ENCODE measurements at regions not wholly inside any gene's neighbourhood (a gene's known extent, or its start where the extent isn't known, plus 50 kb on each side); places are given as distances from the start of the nearest gene placed in this dataset.

DNA sequence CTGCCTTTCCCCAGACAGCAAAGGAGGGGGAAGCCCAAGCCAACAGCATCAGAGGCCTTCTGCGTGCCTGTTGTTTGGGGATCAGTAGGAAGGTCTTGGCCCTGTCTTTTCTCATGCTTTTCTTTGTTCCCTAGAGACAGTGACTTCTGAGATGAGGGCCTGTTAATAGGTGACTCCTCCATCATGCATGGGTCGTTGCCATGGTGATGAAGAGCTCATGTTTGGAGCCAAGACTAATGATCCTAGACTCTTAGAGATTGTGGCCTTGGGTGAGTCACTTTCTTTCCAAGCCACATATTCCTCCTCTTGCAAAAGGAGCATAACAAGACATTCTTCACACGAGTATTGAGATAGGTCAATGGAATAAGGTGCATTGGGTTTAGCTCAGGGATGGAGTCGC, 201.1 kb upstream of the ASIC2 start:
- Mint-ChIP-seq H3K4me1 (no peaks in the 10 kb centered on the region), H3K27ac (no peak overlapping the region), H3K36me3 (ENCODE audit: low read depth) (no peaks in the 10 kb centered on the region), H3K27me3 (peaks cover 58% of the 10 kb centered on the region), H3K4me3 (no peak overlapping the region)
- ATAC-seq (no peak), DNase-seq (no peak)
- no peaks in the 10 kb centered on the region for H3K9me3 ChIP-seq (ENCODE audit: control insufficient read depth, low read length, poor library complexity, severe bottlenecking)

DNA sequence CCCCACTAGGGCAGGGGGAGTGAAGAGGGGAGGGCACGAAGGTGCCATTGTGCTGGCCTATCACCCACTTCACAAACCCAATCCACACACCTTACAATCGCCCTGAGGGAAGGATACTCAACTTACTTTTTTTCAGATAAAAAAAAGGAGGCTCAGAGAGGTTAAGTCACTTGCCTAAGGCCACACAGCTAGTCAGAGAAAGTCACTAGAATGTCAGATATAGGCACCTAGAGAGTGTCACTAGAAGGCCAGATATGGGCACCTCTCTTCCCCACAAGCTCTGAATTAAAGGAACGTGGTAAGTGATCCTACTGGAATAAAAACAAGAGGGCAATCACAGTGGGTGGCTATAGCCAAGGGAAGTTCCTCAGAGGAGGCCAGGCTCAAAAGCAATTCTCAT, 204.5 kb upstream of the ASIC2 start:
- Mint-ChIP-seq H3K4me3 (no peak overlapping the region), H3K36me3 (ENCODE audit: low read depth) (no peaks in the 10 kb centered on the region), H3K27me3 (peaks cover 71% of the 10 kb centered on the region)

DNA sequence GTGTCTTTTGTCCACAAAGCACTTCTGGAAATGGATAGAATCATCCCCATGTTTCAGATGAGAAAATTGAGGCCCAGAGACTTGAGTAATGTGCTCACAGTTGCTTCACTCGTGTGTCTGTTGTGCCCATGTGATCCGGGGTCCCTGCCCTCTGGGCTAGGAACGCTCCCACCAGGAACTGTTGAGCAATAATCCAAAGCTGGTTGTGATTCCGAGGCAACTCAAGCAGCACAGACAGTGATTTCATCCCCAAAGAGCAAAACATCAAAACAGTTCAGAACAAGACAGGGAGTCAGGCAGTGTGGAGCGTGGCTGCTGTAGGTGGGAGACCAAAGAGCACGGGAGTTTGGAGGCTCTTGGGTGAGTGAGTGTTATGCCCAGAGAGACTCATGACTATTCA, 205.0 kb upstream of the ASIC2 start:
- Mint-ChIP-seq H3K4me1 (no peaks in the 10 kb centered on the region), H3K27ac (no peak overlapping the region), H3K27me3 (peaks cover 69% of the 10 kb centered on the region), H3K4me3 (no peak overlapping the region), H3K36me3 (ENCODE audit: low read depth) (no peaks in the 10 kb centered on the region)
- H3K9me3 ChIP-seq (ENCODE audit: control insufficient read depth, low read length, poor library complexity, severe bottlenecking), result no peaks in the 10 kb centered on the region
- ATAC-seq (no peak), DNase-seq (no peak)

More for the DNA sequence above, 204.5 kb upstream of the ASIC2 start:
- ATAC-seq (no peak), DNase-seq (no peak)
- peak overlapping the region; percentile 49 for H3K27ac Mint-ChIP-seq
- no peaks in the 10 kb centered on the region for H3K9me3 ChIP-seq (ENCODE audit: control insufficient read depth, low read length, poor library complexity, severe bottlenecking)
- no peaks in the 10 kb centered on the region for H3K4me1 Mint-ChIP-seq

DNA sequence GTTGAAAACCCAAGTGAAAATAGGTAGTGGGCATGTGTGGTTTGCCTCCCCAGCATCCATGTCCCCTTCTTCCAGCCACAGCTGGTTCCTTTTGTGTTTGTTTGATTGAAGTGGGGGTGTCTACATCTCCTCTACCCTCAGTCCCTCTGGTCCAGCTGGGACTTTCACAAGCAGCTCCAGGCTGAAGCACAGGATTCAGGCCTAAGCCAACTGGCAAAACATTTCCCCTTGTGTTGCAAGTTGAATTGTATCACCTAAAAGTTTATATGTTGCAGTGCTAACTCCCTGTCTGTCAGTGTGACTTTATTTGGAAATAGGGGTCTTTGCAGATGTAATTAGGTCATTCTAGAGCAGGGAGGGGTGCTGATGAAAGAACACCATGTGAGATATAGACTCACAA, 205.9 kb upstream of the ASIC2 start:
- H3K27me3 Mint-ChIP-seq, result peaks cover 76% of the 10 kb centered on the region
- DNase-seq (no peak), ATAC-seq (no peak)
- no peaks in the 10 kb centered on the region for H3K4me1 Mint-ChIP-seq
- H3K4me3 Mint-ChIP-seq, result no peak overlapping the region
- H3K9me3 ChIP-seq (ENCODE audit: control insufficient read depth, low read length, poor library complexity, severe bottlenecking), result no peaks in the 10 kb centered on the region
- no peaks in the 10 kb centered on the region for H3K36me3 Mint-ChIP-seq (ENCODE audit: low read depth)
- no peak overlapping the region for H3K27ac Mint-ChIP-seq

DNA sequence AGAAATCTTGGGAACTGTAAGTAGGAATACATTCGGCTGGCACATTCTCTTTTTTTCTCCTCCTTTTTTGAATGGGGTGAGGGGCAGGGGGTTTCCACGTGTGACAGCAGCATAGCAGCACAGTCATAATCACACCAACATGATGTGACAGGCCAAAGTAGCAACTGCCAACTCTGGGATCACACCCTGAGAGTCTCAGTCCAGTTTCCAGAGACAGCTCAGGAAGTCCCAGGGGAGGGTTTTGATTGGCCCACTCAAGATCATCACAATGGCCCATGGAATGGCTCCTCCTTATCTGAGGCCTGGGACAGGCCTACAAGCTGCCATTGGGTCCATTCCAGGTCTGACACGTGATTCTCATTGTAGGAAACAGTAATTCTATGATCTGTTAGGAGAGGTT, 207.1 kb upstream of the ASIC2 start:
- Mint-ChIP-seq H3K4me1 (no peaks in the 10 kb centered on the region), H3K27me3 (peaks cover 77% of the 10 kb centered on the region), H3K27ac (no peak overlapping the region), H3K4me3 (no peak overlapping the region), H3K36me3 (ENCODE audit: low read depth) (no peaks in the 10 kb centered on the region)
- ATAC-seq (no peak), DNase-seq (no peak)
- H3K9me3 ChIP-seq (ENCODE audit: control insufficient read depth, low read length, poor library complexity, severe bottlenecking), result no peaks in the 10 kb centered on the region

DNA sequence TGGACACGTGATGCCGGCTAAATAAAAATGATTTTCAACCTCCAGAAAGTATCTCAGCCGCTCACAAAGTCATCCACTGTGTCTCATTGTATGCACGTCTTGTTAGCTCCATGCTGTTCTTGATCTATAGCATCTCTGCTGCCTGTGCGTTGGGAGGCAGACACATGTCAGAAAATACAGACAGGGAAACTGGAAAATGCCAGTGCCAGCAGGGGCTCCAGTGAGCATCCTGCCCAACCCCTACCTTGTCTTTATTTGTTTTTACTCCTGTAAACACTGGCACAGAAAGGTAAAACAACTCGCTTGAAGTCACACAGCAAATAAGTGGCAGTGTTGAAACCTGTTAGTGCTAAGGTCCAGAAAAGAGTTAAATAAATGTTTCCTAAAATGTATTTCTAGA, 208.1 kb upstream of the ASIC2 start:
- no peaks in the 10 kb centered on the region for H3K9me3 ChIP-seq (ENCODE audit: control insufficient read depth, low read length, poor library complexity, severe bottlenecking)
- DNase-seq, result no peak
- no peaks in the 10 kb centered on the region for H3K36me3 Mint-ChIP-seq (ENCODE audit: low read depth)
- H3K4me1 Mint-ChIP-seq, result no peaks in the 10 kb centered on the region
- no peak overlapping the region for H3K27ac Mint-ChIP-seq
- ATAC-seq, result no peak
- peaks cover 79% of the 10 kb centered on the region for H3K27me3 Mint-ChIP-seq
- no peak overlapping the region for H3K4me3 Mint-ChIP-seq

DNA sequence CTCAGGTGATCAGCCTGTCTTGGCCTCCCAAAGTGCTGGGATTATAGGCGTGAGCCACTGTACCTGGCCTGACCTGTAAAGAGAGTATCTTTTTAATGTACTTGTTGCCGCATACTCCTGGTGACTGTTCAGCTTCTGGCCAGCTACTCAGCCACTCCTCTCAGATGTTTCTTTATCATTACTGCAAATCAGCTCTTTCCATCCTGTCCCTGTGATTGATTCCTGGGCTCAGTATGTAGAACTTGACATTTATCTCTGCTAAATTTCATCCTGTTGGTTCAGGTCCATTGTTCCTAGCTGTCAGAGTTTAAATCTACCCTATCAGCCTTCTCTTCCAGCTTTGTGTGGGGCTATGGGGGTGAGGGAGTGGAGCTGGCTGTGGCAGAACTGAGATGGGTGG, 211.5 kb upstream of the ASIC2 start:
- Mint-ChIP-seq H3K4me3 (no peak overlapping the region), H3K27ac (no peak overlapping the region), H3K27me3 (peaks cover 77% of the 10 kb centered on the region), H3K36me3 (ENCODE audit: low read depth) (no peaks in the 10 kb centered on the region), H3K4me1 (peaks cover 13% of the 10 kb centered on the region)
- no peaks in the 10 kb centered on the region for H3K9me3 ChIP-seq (ENCODE audit: control insufficient read depth, low read length, poor library complexity, severe bottlenecking)
- no peak for ATAC-seq
- no peak for DNase-seq

DNA sequence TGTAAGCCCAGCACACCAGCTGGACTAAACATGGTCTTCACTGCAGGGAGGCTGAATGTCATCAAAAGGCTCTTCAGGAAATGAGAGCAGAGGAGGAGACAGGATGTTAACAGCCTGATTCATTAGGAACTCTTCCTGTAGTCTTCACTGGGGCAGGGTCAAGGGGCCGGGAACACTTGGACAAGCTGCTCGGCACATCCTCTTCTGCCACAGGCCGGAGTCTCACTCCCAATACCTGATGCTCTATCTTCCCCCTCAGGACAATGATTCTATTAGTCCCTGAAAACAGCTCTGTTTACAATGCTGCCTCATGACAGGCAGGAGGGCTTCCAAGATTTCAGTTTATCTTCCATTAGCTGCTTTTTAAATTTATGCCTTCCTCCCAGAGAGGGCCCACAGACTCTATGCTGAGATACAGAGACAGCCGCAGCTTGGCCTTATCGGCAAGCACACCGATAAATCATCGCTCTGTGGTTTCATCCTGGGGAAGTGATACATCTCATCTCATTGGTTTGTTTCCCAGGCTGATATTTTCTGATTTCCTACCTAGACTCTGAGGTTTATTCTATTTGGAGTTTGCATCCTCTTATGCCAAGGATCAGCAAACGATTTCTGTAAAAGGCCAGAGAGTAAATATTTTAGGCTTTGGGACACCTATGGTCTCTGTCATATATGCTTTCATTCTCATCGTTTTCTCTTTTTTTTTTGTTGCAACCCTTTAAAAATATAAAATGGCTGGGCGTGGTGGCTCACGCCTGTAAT, 214.0 kb upstream of the ASIC2 start:
- Mint-ChIP-seq H3K27ac (no peak overlapping the region), H3K4me1 (peaks cover 23% of the 10 kb centered on the region), H3K27me3 (peaks cover 58% of the 10 kb centered on the region), H3K4me3 (no peak overlapping the region), H3K36me3 (ENCODE audit: low read depth) (no peaks in the 10 kb centered on the region)
- DNase-seq (no peak), ATAC-seq (no peak)
- H3K9me3 ChIP-seq (ENCODE audit: control insufficient read depth, low read length, poor library complexity, severe bottlenecking), result no peaks in the 10 kb centered on the region

DNA sequence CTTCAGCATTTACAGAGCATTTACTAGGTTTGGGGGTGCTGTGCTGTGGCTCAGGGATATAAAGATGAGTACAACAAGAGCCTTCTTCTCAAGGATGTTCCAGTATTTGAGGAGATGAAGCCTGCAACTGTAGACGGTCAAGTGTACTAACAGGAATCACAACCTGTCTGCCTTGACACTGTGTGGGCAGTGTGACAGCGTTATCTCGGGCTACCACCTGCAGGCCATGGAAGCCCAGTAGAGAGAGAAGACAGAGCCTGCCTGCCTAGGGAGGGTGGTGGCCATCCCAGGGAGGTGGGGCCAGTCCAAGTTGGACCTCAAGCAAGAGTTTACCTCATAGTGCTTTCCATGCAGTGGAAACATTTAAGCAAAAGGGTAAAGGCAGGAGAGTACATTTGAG, 215.1 kb upstream of the ASIC2 start:
- H3K27me3 Mint-ChIP-seq, result peaks cover 56% of the 10 kb centered on the region
- ATAC-seq (no peak), DNase-seq (no peak)
- H3K9me3 ChIP-seq (ENCODE audit: control insufficient read depth, low read length, poor library complexity, severe bottlenecking), result no peaks in the 10 kb centered on the region
- H3K27ac Mint-ChIP-seq, result no peak overlapping the region
- H3K36me3 Mint-ChIP-seq (ENCODE audit: low read depth), result no peaks in the 10 kb centered on the region
- H3K4me1 Mint-ChIP-seq, result peaks cover 25% of the 10 kb centered on the region
- no peak overlapping the region for H3K4me3 Mint-ChIP-seq

DNA sequence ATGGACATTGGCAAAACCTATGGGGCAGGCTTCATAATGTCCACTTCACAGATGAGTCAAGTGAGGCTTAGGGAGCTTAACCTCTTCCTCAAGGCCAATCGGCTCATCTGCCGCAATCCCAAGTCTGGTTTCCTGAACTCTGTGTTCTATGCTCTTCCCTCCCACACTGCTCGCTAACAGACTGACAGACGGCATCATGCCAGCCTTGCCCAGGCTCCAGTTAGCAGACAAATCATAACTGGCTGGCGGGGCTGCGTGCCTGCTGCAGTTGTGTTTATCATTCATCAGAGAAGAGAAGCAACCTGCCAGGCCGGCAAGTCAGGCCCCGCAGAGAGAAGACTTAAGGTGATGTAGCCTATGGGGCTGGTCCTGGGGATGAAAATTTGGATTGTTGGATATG, 216.2 kb upstream of the ASIC2 start:
- no peak overlapping the region for H3K4me3 Mint-ChIP-seq
- H3K27ac Mint-ChIP-seq, result no peak overlapping the region
- ATAC-seq (no peak), DNase-seq (no peak)
- peaks cover 46% of the 10 kb centered on the region for H3K27me3 Mint-ChIP-seq
- H3K9me3 ChIP-seq (ENCODE audit: control insufficient read depth, low read length, poor library complexity, severe bottlenecking), result no peaks in the 10 kb centered on the region
- peaks cover 25% of the 10 kb centered on the region for H3K4me1 Mint-ChIP-seq
- H3K36me3 Mint-ChIP-seq (ENCODE audit: low read depth), result no peaks in the 10 kb centered on the region

DNA sequence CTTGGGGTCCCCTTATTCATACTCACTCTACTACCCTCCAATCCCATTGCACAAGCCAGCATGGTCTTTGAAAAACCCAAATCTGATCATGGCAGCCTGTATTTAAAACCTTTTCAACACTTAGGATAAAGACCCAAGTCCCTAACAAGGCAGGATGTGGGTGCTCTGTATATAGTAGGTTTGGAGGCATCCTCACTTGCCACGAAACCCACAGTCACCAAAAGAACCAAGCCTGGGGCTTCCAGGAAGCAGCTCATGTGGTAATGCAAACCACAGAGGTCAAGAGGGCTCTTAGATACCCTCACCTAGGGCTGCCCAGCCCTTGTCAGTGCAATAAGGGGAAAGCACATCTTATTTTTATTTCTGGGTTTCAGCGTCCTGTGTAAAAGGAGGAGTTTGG, 218.6 kb upstream of the ASIC2 start:
- Mint-ChIP-seq H3K4me1 (peaks cover 24% of the 10 kb centered on the region), H3K36me3 (ENCODE audit: low read depth) (no peaks in the 10 kb centered on the region), H3K27ac (no peak overlapping the region), H3K27me3 (peaks cover 29% of the 10 kb centered on the region), H3K4me3 (peak overlapping the region; percentile 34)
- ATAC-seq, result no peak
- H3K9me3 ChIP-seq (ENCODE audit: control insufficient read depth, low read length, poor library complexity, severe bottlenecking), result no peaks in the 10 kb centered on the region
- no peak for DNase-seq

DNA sequence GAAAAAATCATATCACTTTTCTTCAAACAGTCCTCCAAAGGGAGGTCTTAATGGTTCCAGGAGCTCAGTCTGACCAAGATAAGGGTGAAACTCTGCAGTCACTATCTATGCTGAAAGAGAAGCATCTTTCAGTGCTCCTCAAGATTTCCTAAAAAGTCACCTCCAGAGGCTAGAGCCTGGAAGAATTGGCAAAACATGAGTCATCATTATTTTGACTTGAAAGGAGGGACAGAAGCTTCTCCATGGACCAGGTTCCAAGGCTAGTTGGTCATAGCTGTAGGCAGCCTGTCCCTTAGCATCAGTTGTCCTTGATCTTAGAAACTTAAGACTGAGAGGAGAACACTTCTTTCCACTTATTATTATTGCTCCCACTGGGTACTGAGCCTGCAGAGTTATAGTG, 219.0 kb upstream of the ASIC2 start:
- H3K4me1 Mint-ChIP-seq, result peaks cover 19% of the 10 kb centered on the region
- H3K4me3 Mint-ChIP-seq, result no peak overlapping the region
- H3K9me3 ChIP-seq (ENCODE audit: control insufficient read depth, low read length, poor library complexity, severe bottlenecking), result no peaks in the 10 kb centered on the region
- H3K27me3 Mint-ChIP-seq, result peaks cover 25% of the 10 kb centered on the region
- ATAC-seq, result no peak
- H3K27ac Mint-ChIP-seq, result no peak overlapping the region
- no peak for DNase-seq
- H3K36me3 Mint-ChIP-seq (ENCODE audit: low read depth), result no peaks in the 10 kb centered on the region

DNA sequence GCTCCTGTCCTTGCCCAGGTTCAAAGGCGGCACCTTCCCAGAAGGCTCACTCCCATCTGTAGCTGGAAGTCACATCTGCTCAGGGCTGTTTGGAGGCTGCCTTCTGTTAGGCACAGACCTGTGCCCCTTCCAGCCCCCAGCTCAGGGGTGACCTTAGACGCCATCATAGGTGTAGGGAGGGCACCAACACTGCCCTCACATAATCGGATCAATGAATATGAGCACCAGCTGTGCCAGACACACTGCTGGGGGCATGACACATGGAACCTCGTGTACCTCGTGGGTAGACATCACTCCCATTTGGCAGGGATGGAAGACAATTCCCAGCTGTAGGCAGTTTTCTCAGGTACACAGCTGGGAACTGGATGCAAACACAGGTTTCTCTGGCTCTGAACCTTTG, 220.7 kb upstream of the ASIC2 start:
- no peak for DNase-seq
- no peak overlapping the region for H3K27ac Mint-ChIP-seq
- no peak for ATAC-seq
- H3K4me1 Mint-ChIP-seq, result peaks cover 15% of the 10 kb centered on the region
- no peaks in the 10 kb centered on the region for H3K36me3 Mint-ChIP-seq (ENCODE audit: low read depth)
- peaks cover 11% of the 10 kb centered on the region for H3K27me3 Mint-ChIP-seq
- H3K9me3 ChIP-seq (ENCODE audit: control insufficient read depth, low read length, poor library complexity, severe bottlenecking), result no peaks in the 10 kb centered on the region
- H3K4me3 Mint-ChIP-seq, result no peak overlapping the region

DNA sequence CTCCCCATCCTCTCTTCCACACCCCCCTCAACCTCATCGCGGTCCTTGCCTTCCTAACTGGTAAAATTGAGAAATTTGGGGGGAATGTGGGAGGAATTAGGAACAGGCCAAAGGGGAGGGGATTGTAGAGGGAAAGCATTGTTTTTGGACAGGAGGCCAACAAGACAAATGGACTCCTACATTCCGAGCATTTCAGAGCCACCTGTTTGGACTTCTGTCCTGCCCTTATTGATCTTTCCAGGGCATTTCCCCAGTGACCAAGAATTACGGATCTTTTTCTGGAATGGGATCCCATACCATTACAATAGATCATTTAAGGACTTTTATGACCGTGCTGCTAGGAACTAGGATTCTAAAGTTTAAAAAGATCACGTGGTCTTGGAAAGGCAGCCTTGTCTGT, 221.3 kb upstream of the ASIC2 start:
- DNase-seq (no peak), ATAC-seq (no peak)
- peaks cover 16% of the 10 kb centered on the region for H3K27me3 Mint-ChIP-seq
- peaks cover 14% of the 10 kb centered on the region for H3K4me1 Mint-ChIP-seq
- no peaks in the 10 kb centered on the region for H3K9me3 ChIP-seq (ENCODE audit: control insufficient read depth, low read length, poor library complexity, severe bottlenecking)
- no peak overlapping the region for H3K27ac Mint-ChIP-seq
- peak overlapping the region; percentile 5 for H3K4me3 Mint-ChIP-seq
- H3K36me3 Mint-ChIP-seq (ENCODE audit: low read depth), result no peaks in the 10 kb centered on the region
